Endothelial cell (in vitro differentiated cells): ENCODE measurements at regions not wholly inside any gene's neighbourhood (a gene's known extent, or its start where the extent isn't known, plus 50 kb on each side); places are given as distances from the start of the nearest gene placed in this dataset.

Source experiments
- DNase-seq: peaks from one replicate; pipeline ENCODE4 v3.0.0; 2021; ENCODE audit warnings: low spot score
- H3K27ac Mint-ChIP-seq: one replicate; pipeline ENCODE4 v1.8.0; 2021; ENCODE audit warnings: mixed read lengths, inconsistent platforms; ENCODE audit not compliant: unreplicated experiment
- H3K27me3 Mint-ChIP-seq: one replicate; pipeline ENCODE4 v1.8.0; 2021; ENCODE audit warnings: mild to moderate bottlenecking, moderate library complexity, mixed read lengths, inconsistent platforms; ENCODE audit not compliant: unreplicated experiment
- H3K36me3 Mint-ChIP-seq: one replicate; pipeline ENCODE4 v1.8.0; 2021; ENCODE audit warnings: mild to moderate bottlenecking, low read depth, mixed read lengths, inconsistent platforms; ENCODE audit not compliant: unreplicated experiment
- H3K4me1 Mint-ChIP-seq: one replicate; pipeline ENCODE4 v1.8.0; 2021; ENCODE audit warnings: mild to moderate bottlenecking, mixed read lengths, inconsistent platforms; ENCODE audit not compliant: unreplicated experiment
- H3K4me3 Mint-ChIP-seq: one replicate; pipeline ENCODE4 v1.8.0; 2021; ENCODE audit warnings: mild to moderate bottlenecking, mixed read lengths, inconsistent platforms; ENCODE audit not compliant: unreplicated experiment
- H3K9me3 Mint-ChIP-seq: one replicate; pipeline ENCODE4 v1.8.0; 2021; ENCODE audit warnings: mixed read lengths, inconsistent platforms; ENCODE audit not compliant: unreplicated experiment
- TF ChIP-seq, protein P1 (sequence below): fragments of 200-600 bp; sonication (generic); IDR thresholded peaks from one replicate; pipeline ENCODE4 v1.5.0; 2021; ENCODE audit warnings: antibody characterized with exemption; ENCODE audit not compliant: unreplicated experiment

GRCh38 chr10:45235798-45236220 is 79.6 kb downstream of the OR13A1 start:
- DNase-seq: no peak
- peaks cover under 1% of the 10 kb centered on the region for H3K36me3 Mint-ChIP-seq

DNA sequence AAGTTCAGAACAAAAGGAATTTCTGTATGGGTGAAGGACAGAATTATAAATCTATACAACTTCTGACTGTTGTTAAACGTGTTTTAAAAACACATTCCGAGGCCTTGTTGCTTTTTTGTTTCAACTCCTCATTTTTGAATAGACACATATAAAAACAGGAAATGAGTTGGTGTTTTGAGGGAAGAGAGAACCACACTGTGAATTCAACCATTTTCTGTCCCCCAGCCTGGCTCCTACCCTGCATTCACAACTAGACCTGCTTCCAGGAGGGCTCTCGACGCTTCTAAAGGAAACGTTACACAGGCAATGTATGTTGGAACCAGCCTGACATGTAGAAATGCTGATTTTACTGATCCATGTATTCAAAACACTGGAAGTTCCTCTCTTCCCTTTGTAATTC is 76.5 kb downstream of the OR13A1 start:
- TF ChIP-seq, protein P1, sequence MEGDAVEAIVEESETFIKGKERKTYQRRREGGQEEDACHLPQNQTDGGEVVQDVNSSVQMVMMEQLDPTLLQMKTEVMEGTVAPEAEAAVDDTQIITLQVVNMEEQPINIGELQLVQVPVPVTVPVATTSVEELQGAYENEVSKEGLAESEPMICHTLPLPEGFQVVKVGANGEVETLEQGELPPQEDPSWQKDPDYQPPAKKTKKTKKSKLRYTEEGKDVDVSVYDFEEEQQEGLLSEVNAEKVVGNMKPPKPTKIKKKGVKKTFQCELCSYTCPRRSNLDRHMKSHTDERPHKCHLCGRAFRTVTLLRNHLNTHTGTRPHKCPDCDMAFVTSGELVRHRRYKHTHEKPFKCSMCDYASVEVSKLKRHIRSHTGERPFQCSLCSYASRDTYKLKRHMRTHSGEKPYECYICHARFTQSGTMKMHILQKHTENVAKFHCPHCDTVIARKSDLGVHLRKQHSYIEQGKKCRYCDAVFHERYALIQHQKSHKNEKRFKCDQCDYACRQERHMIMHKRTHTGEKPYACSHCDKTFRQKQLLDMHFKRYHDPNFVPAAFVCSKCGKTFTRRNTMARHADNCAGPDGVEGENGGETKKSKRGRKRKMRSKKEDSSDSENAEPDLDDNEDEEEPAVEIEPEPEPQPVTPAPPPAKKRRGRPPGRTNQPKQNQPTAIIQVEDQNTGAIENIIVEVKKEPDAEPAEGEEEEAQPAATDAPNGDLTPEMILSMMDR: no peak
- no peak overlapping the region for H3K4me3 Mint-ChIP-seq
- H3K9me3 Mint-ChIP-seq: no peaks in the 10 kb centered on the region
- H3K36me3 Mint-ChIP-seq: no peaks in the 10 kb centered on the region
- peak overlapping the region; percentile 13 for H3K27ac Mint-ChIP-seq
- peaks cover 50% of the 10 kb centered on the region for H3K4me1 Mint-ChIP-seq
- peaks cover 1% of the 10 kb centered on the region for H3K27me3 Mint-ChIP-seq
- DNase-seq: no peak

More at GRCh38 chr10:45235798-45236220, 79.6 kb downstream of the OR13A1 start:
- Mint-ChIP-seq H3K27me3 (peaks cover 1% of the 10 kb centered on the region), H3K27ac (peak overlapping the region; percentile 87), H3K9me3 (no peaks in the 10 kb centered on the region), H3K4me3 (no peak overlapping the region), H3K4me1 (peaks cover 37% of the 10 kb centered on the region)
- TF ChIP-seq, protein P1: no peak

- Mint-ChIP-seq H3K27me3 (peaks cover 1% of the 10 kb centered on the region), H3K36me3 (no peaks in the 10 kb centered on the region), H3K27ac (peak overlapping the region; percentile 27), H3K4me1 (peaks cover 48% of the 10 kb centered on the region), H3K4me3 (no peak overlapping the region), H3K9me3 (no peaks in the 10 kb centered on the region)
- DNase-seq: no peak
- TF ChIP-seq, protein P1: no peak
Measured at GRCh38 chr10:45239642-45240041, 75.8 kb downstream of the OR13A1 start.

- no peak for DNase-seq
- H3K27ac Mint-ChIP-seq: no peak overlapping the region
Measured at GRCh38 chr10:45241865-45242520, 73.4 kb downstream of the OR13A1 start.

DNA sequence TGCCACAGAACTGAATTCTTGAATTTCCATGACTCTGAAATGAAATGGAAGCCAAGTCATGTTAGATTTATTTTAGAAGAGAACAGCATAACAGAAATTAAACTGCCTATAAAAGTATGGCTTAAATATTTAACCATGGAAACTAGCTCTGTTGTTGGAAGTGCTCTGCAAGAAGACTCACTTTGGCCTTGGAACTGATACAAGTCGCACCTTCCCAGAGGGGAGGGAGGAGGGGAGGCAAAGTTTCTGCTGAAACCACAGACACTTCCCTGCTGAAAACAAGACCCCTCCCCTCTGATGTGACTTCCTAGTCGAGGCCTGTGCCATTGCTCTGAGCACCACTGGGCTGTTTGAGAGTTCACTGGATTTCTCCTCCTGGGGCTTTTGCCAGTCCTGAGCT is 72.1 kb downstream of the OR13A1 start:
- H3K4me3 Mint-ChIP-seq: no peak overlapping the region

More at GRCh38 chr10:45241865-45242520, 73.4 kb downstream of the OR13A1 start:
- H3K9me3 Mint-ChIP-seq: no peaks in the 10 kb centered on the region
- no peaks in the 10 kb centered on the region for H3K36me3 Mint-ChIP-seq
- no peak overlapping the region for H3K4me3 Mint-ChIP-seq
- peaks cover 34% of the 10 kb centered on the region for H3K4me1 Mint-ChIP-seq
- H3K27me3 Mint-ChIP-seq: no peaks in the 10 kb centered on the region
- TF ChIP-seq, protein P1: no peak

More for the DNA sequence above, 72.1 kb downstream of the OR13A1 start:
- H3K27ac Mint-ChIP-seq: no peak overlapping the region
- no peaks in the 10 kb centered on the region for H3K36me3 Mint-ChIP-seq
- no peaks in the 10 kb centered on the region for H3K9me3 Mint-ChIP-seq
- peaks cover 2% of the 10 kb centered on the region for H3K27me3 Mint-ChIP-seq
- TF ChIP-seq, protein P1: no peak
- H3K4me1 Mint-ChIP-seq: peaks cover 34% of the 10 kb centered on the region
- no peak for DNase-seq
